ENCODE measurements at regions not wholly inside any gene's neighbourhood (a gene's known extent, or its start where the extent isn't known, plus 50 kb on each side); places are given as distances from the start of the nearest gene placed in this dataset.

- intact Hi-C loops (cut with DNase I): no loop called here
- WGBS, 2 donors: 5 to 10% methylated on average over 3 of the region's 3 CpGs
Observed at GRCh38 chr15:81511138-81511537, 137.1 kb upstream of the TMC3 start.

GRCh38 chr15:81507831-81508230 is 133.8 kb upstream of the TMC3 start:
- no peak for ATAC-seq (ENCODE audit: low FRiP score)
- 90 to 93% methylated on average over 3 of the region's 3 CpGs for WGBS, 2 donors
- intact Hi-C loops (cut with DNase I): no loop called here
- no peaks in the 10 kb centered on the region for H3K36me3 ChIP-seq (ENCODE audit: control insufficient read depth in 1 of 2, insufficient read depth in 2 of 2, low read length in 1 of 2)
- no peak overlapping the region for H3K27ac ChIP-seq (ENCODE audit: low read depth in 1 of 2, low read length in 2 of 2)
- H3K4me3 ChIP-seq (ENCODE audit: low read length in 2 of 2): no peak overlapping the region
- H3K4me1 ChIP-seq (ENCODE audit: control insufficient read depth in 1 of 2, insufficient read depth in 2 of 2, low read length in 2 of 2): no peaks in the 10 kb centered on the region
- no peak for DNase-seq
- H3K27me3 ChIP-seq (ENCODE audit: control insufficient read depth in 1 of 2, insufficient read depth in 2 of 2, low read length in 1 of 2): no peaks in the 10 kb centered on the region
- H3K9me3 ChIP-seq (ENCODE audit: control insufficient read depth, low read length): no peaks in the 10 kb centered on the region

More at GRCh38 chr15:81511138-81511537, 137.1 kb upstream of the TMC3 start:
- no peak overlapping the region for H3K27ac ChIP-seq (ENCODE audit: low read depth in 1 of 2, low read length in 2 of 2)
- H3K9me3 ChIP-seq (ENCODE audit: control insufficient read depth, low read length): no peaks in the 10 kb centered on the region
- DNase-seq: no peak
- ATAC-seq (ENCODE audit: low FRiP score): no peak
- H3K27me3 ChIP-seq (ENCODE audit: control insufficient read depth in 1 of 2, insufficient read depth in 2 of 2, low read length in 1 of 2): no peaks in the 10 kb centered on the region
- H3K36me3 ChIP-seq (ENCODE audit: control insufficient read depth in 1 of 2, insufficient read depth in 2 of 2, low read length in 1 of 2): no peaks in the 10 kb centered on the region
- H3K4me1 ChIP-seq (ENCODE audit: control insufficient read depth in 1 of 2, insufficient read depth in 2 of 2, low read length in 2 of 2): no peaks in the 10 kb centered on the region
- no peak overlapping the region for H3K4me3 ChIP-seq (ENCODE audit: low read length in 2 of 2)

- DNase-seq (no peak), ATAC-seq (ENCODE audit: low FRiP score) (no peak)
- intact Hi-C loops (cut with DNase I): no loop called here
- Histone ChIP-seq H3K4me3 (ENCODE audit: low read length in 2 of 2) (no peak overlapping the region), H3K36me3 (ENCODE audit: control insufficient read depth in 1 of 2, insufficient read depth in 2 of 2, low read length in 1 of 2) (no peaks in the 10 kb centered on the region), H3K4me1 (ENCODE audit: control insufficient read depth in 1 of 2, insufficient read depth in 2 of 2, low read length in 2 of 2) (no peaks in the 10 kb centered on the region), H3K27me3 (ENCODE audit: control insufficient read depth in 1 of 2, insufficient read depth in 2 of 2, low read length in 1 of 2) (no peaks in the 10 kb centered on the region), H3K9me3 (ENCODE audit: control insufficient read depth, low read length) (no peaks in the 10 kb centered on the region), H3K27ac (ENCODE audit: low read depth in 1 of 2, low read length in 2 of 2) (no peak overlapping the region)
- WGBS, 2 donors: 95 to 97% methylated on average over 1 of the region's 1 CpG
Observed at GRCh38 chr15:81506936-81507335, 132.9 kb upstream of the TMC3 start.

GRCh38 chr15:81506071-81506470 is 132.1 kb upstream of the TMC3 start:
- Histone ChIP-seq H3K27me3 (ENCODE audit: control insufficient read depth in 1 of 2, insufficient read depth in 2 of 2, low read length in 1 of 2) (no peaks in the 10 kb centered on the region), H3K27ac (ENCODE audit: low read depth in 1 of 2, low read length in 2 of 2) (no peak overlapping the region), H3K4me1 (ENCODE audit: control insufficient read depth in 1 of 2, insufficient read depth in 2 of 2, low read length in 2 of 2) (no peaks in the 10 kb centered on the region), H3K4me3 (ENCODE audit: low read length in 2 of 2) (no peak overlapping the region), H3K9me3 (ENCODE audit: control insufficient read depth, low read length) (no peaks in the 10 kb centered on the region), H3K36me3 (ENCODE audit: control insufficient read depth in 1 of 2, insufficient read depth in 2 of 2, low read length in 1 of 2) (no peaks in the 10 kb centered on the region)
- intact Hi-C loops (cut with DNase I): no loop called here
- DNase-seq (no peak), ATAC-seq (ENCODE audit: low FRiP score) (no peak)
- WGBS, 2 donors: 90 to 95% methylated on average over 2 of the region's 2 CpGs

- Histone ChIP-seq H3K27me3 (ENCODE audit: control insufficient read depth in 1 of 2, insufficient read depth in 2 of 2, low read length in 1 of 2) (no peaks in the 10 kb centered on the region), H3K4me1 (ENCODE audit: control insufficient read depth in 1 of 2, insufficient read depth in 2 of 2, low read length in 2 of 2) (no peaks in the 10 kb centered on the region), H3K36me3 (ENCODE audit: control insufficient read depth in 1 of 2, insufficient read depth in 2 of 2, low read length in 1 of 2) (no peaks in the 10 kb centered on the region), H3K27ac (ENCODE audit: low read depth in 1 of 2, low read length in 2 of 2) (no peak overlapping the region), H3K4me3 (ENCODE audit: low read length in 2 of 2) (no peak overlapping the region), H3K9me3 (ENCODE audit: control insufficient read depth, low read length) (no peaks in the 10 kb centered on the region)
- ATAC-seq (ENCODE audit: low FRiP score) (no peak), DNase-seq (no peak)
- intact Hi-C loops (cut with DNase I): no loop called here
- WGBS, 2 donors: 24 to 36% methylated on average over 4 of the region's 4 CpGs
Observed at GRCh38 chr15:81504170-81504905, 130.3 kb upstream of the TMC3 start.

GRCh38 chr15:81502439-81502838 is 128.4 kb upstream of the TMC3 start:
- Histone ChIP-seq H3K9me3 (ENCODE audit: control insufficient read depth, low read length) (no peaks in the 10 kb centered on the region), H3K4me3 (ENCODE audit: low read length in 2 of 2) (no peak overlapping the region), H3K4me1 (ENCODE audit: control insufficient read depth in 1 of 2, insufficient read depth in 2 of 2, low read length in 2 of 2) (no peaks in the 10 kb centered on the region), H3K36me3 (ENCODE audit: control insufficient read depth in 1 of 2, insufficient read depth in 2 of 2, low read length in 1 of 2) (no peaks in the 10 kb centered on the region), H3K27me3 (ENCODE audit: control insufficient read depth in 1 of 2, insufficient read depth in 2 of 2, low read length in 1 of 2) (no peaks in the 10 kb centered on the region), H3K27ac (ENCODE audit: low read depth in 1 of 2, low read length in 2 of 2) (no peak overlapping the region)
- 93 to 96% methylated on average over 4 of the region's 4 CpGs for WGBS, 2 donors
- no peak for ATAC-seq (ENCODE audit: low FRiP score)
- DNase-seq: no peak
- intact Hi-C loops (cut with DNase I): no loop called here

- no peaks in the 10 kb centered on the region for H3K27me3 ChIP-seq (ENCODE audit: control insufficient read depth in 1 of 2, insufficient read depth in 2 of 2, low read length in 1 of 2)
- intact Hi-C loops (cut with DNase I): no loop called here
- DNase-seq (no peak), ATAC-seq (ENCODE audit: low FRiP score) (no peak)
- 35 to 61% methylated on average over 4 of the region's 4 CpGs for WGBS, 2 donors
- no peaks in the 10 kb centered on the region for H3K4me1 ChIP-seq (ENCODE audit: control insufficient read depth in 1 of 2, insufficient read depth in 2 of 2, low read length in 2 of 2)
- H3K9me3 ChIP-seq (ENCODE audit: control insufficient read depth, low read length): no peaks in the 10 kb centered on the region
- H3K36me3 ChIP-seq (ENCODE audit: control insufficient read depth in 1 of 2, insufficient read depth in 2 of 2, low read length in 1 of 2): no peaks in the 10 kb centered on the region
- no peak overlapping the region for H3K27ac ChIP-seq (ENCODE audit: low read depth in 1 of 2, low read length in 2 of 2)
- H3K4me3 ChIP-seq (ENCODE audit: low read length in 2 of 2): no peak overlapping the region
Observed at GRCh38 chr15:81500081-81500480, 126.1 kb upstream of the TMC3 start.

- ATAC-seq (ENCODE audit: low FRiP score): no peak
- 97 to 99% methylated on average over 6 of the region's 6 CpGs for WGBS, 2 donors
- no peaks in the 10 kb centered on the region for H3K9me3 ChIP-seq (ENCODE audit: control insufficient read depth, low read length)
- no peaks in the 10 kb centered on the region for H3K4me1 ChIP-seq (ENCODE audit: control insufficient read depth in 1 of 2, insufficient read depth in 2 of 2, low read length in 2 of 2)
- DNase-seq: no peak
- H3K4me3 ChIP-seq (ENCODE audit: low read length in 2 of 2): no peak overlapping the region
- no peak overlapping the region for H3K27ac ChIP-seq (ENCODE audit: low read depth in 1 of 2, low read length in 2 of 2)
- no peaks in the 10 kb centered on the region for H3K36me3 ChIP-seq (ENCODE audit: control insufficient read depth in 1 of 2, insufficient read depth in 2 of 2, low read length in 1 of 2)
- no peaks in the 10 kb centered on the region for H3K27me3 ChIP-seq (ENCODE audit: control insufficient read depth in 1 of 2, insufficient read depth in 2 of 2, low read length in 1 of 2)
- intact Hi-C loops (cut with DNase I): loop anchor here in 1 of 2 donors (10.0 kb wide), 1 partner anchor 437 kb away; no protein-coding TSS in a partner anchor
Observed at GRCh38 chr15:81498294-81498693, 124.3 kb upstream of the TMC3 start.

GRCh38 chr15:81497238-81497637 is 123.2 kb upstream of the TMC3 start:
- Histone ChIP-seq H3K4me3 (ENCODE audit: low read length in 2 of 2) (no peak overlapping the region), H3K36me3 (ENCODE audit: control insufficient read depth in 1 of 2, insufficient read depth in 2 of 2, low read length in 1 of 2) (no peaks in the 10 kb centered on the region), H3K9me3 (ENCODE audit: control insufficient read depth, low read length) (no peaks in the 10 kb centered on the region), H3K27ac (ENCODE audit: low read depth in 1 of 2, low read length in 2 of 2) (no peak overlapping the region), H3K4me1 (ENCODE audit: control insufficient read depth in 1 of 2, insufficient read depth in 2 of 2, low read length in 2 of 2) (no peaks in the 10 kb centered on the region), H3K27me3 (ENCODE audit: control insufficient read depth in 1 of 2, insufficient read depth in 2 of 2, low read length in 1 of 2) (no peaks in the 10 kb centered on the region)
- DNase-seq (no peak), ATAC-seq (ENCODE audit: low FRiP score) (no peak)
- intact Hi-C loops (cut with DNase I): loop anchor here in 1 of 2 donors (10.0 kb wide), 1 partner anchor 438 kb away; no protein-coding TSS in a partner anchor
- WGBS, 2 donors: 56 to 66% methylated on average over 6 of the region's 6 CpGs
